ENCODE measurements at regions not wholly inside any gene's neighbourhood (a gene's known extent, or its start where the extent isn't known, plus 50 kb on each side); places are given as distances from the start of the nearest gene placed in this dataset.

GRCh38 chr16:73172241-73172972, 124.5 kb upstream of the ZFHX3 start:
- TF ChIP-seq HDAC2 (IDR thresholded peaks at IDR 0.05; ENCODE audit: borderline replicate concordance in 1 of 2, low read depth in 2 of 2, low read length in 2 of 2), result no peak
- TF ChIP-seq EZH2 (IDR thresholded peaks at IDR 0.05; ENCODE audit: low read depth, low read length, severe bottlenecking), result no peak
- TF ChIP-seq MAFK (IDR thresholded peaks at IDR 0.05; ENCODE audit: low read depth, low read length), result no peak
- TF ChIP-seq CTCF (IDR thresholded peaks at IDR 0.05; ENCODE audit: control extremely low read depth in 1 of 3, insufficient read depth in 1 of 3, low read depth in 1 of 3, low read length in 3 of 3), result no peak; a peak in 1 of 4 replicates
- TF ChIP-seq BCL11A (IDR thresholded peaks at IDR 0.05; ENCODE audit: low read depth in 2 of 2, low read length in 2 of 2), result no peak
- no peak for TF ChIP-seq MAX (IDR thresholded peaks at IDR 0.05)
- no peak for TF ChIP-seq ZNF274 (IDR thresholded peaks at IDR 0.05; ENCODE audit: borderline replicate concordance, extremely low read depth, low read length)
- no peak for TF ChIP-seq NRF1 (IDR thresholded peaks at IDR 0.05; ENCODE audit: low read depth, low read length)
- TF ChIP-seq SIN3A (conservative IDR thresholded peaks at IDR 0.05 in 1 of 2, IDR thresholded peaks at IDR 0.05 in 1 of 2; ENCODE audit: low read depth in 1 of 2, low read length in 2 of 2), result 0 out of 4 replicates have a peak, but pooled peaks of 1 of the 2 experiments have one; percentile 58
- no peak for TF ChIP-seq POLR2A (IDR thresholded peaks at IDR 0.05; ENCODE audit: control extremely low read depth in 1 of 2, low read depth in 2 of 2, low read length in 2 of 2)
- no peak for TF ChIP-seq SP1 (IDR thresholded peaks at IDR 0.05; ENCODE audit: low read depth, low read length)
- TF ChIP-seq CHD2 (IDR thresholded peaks at IDR 0.05; ENCODE audit: low read length), result no peak
- TF ChIP-seq ATF3 (IDR thresholded peaks at IDR 0.05; ENCODE audit: insufficient read depth, low read depth, low read length), result no peak
- TF ChIP-seq TCF12 (IDR thresholded peaks at IDR 0.05; ENCODE audit: low read depth, low read length), result no peak

All from H1 (cell line).